ENCODE measurements at regions not wholly inside any gene's neighbourhood (a gene's known extent, or its start where the extent isn't known, plus 50 kb on each side); places are given as distances from the start of the nearest gene placed in this dataset.

- no peak for DNase-seq
Observed at GRCh38 chr5:167614294-167615021, 677.0 kb upstream of the WWC1 start.

- no peak for DNase-seq
Observed at GRCh38 chr5:167616043-167616890, 675.2 kb upstream of the WWC1 start.

GRCh38 chr5:167623354-167623753 is 668.1 kb upstream of the WWC1 start:
- DNase-seq, result no peak

- DNase-seq, result no peak
Observed at GRCh38 chr5:167624053-167624452, 667.4 kb upstream of the WWC1 start.

- DNase-seq, result no peak
Observed at GRCh38 chr5:167626341-167627123, 664.9 kb upstream of the WWC1 start.

GRCh38 chr5:167629634-167630033 is 661.8 kb upstream of the WWC1 start:
- DNase-seq, result no peak

GRCh38 chr5:167631191-167631590 is 660.3 kb upstream of the WWC1 start:
- DNase-seq, result no peak

- no peak for DNase-seq
Observed at GRCh38 chr5:167633114-167633513, 658.3 kb upstream of the WWC1 start.

GRCh38 chr5:167633931-167634341 is 657.5 kb upstream of the WWC1 start:
- no peak for DNase-seq

GRCh38 chr5:167634432-167634831 is 657.0 kb upstream of the WWC1 start:
- DNase-seq, result no peak

- no peak for DNase-seq
Observed at GRCh38 chr5:167638816-167639215, 652.6 kb upstream of the WWC1 start.

GRCh38 chr5:167639273-167639672 is 652.2 kb upstream of the WWC1 start:
- no peak for DNase-seq

GRCh38 chr5:167639766-167640165 is 651.7 kb upstream of the WWC1 start:
- no peak for DNase-seq

- no peak for DNase-seq
Observed at GRCh38 chr5:167642181-167642580, 649.3 kb upstream of the WWC1 start.

GRCh38 chr5:167642779-167643517 is 648.5 kb upstream of the WWC1 start:
- DNase-seq, result no peak

GRCh38 chr5:167643631-167644280 is 647.7 kb upstream of the WWC1 start:
- DNase-seq, result no peak

GRCh38 chr5:167644619-167645018 is 646.8 kb upstream of the WWC1 start:
- DNase-seq, result no peak

- no peak for DNase-seq
Observed at GRCh38 chr5:167649471-167649870, 642.0 kb upstream of the WWC1 start.

- no peak for DNase-seq
Observed at GRCh38 chr5:167652690-167653089, 638.8 kb upstream of the WWC1 start.

GRCh38 chr5:167653645-167654106 is 637.8 kb upstream of the WWC1 start:
- no peak for DNase-seq

GRCh38 chr5:167657016-167657415 is 634.4 kb upstream of the WWC1 start:
- DNase-seq, result no peak

- no peak for DNase-seq
Observed at GRCh38 chr5:167658889-167659288, 632.6 kb upstream of the WWC1 start.
